NCI-H2081 (cell line): ENCODE measurements at regions not wholly inside any gene's neighbourhood (a gene's known extent, or its start where the extent isn't known, plus 50 kb on each side); places are given as distances from the start of the nearest gene placed in this dataset.

Source experiments
- DNase-seq, 2 experiments: peaks; one replicate each; lab custom pipeline; 2025; lab: John Stamatoyannopoulos, UW

GRCh38 chr16:86150641-86151238 lies 251.8 kb downstream of the IRF8 start:
- DNase-seq: no peak

GRCh38 chr16:86151239-86151851 lies 252.4 kb downstream of the IRF8 start:
- DNase-seq: no peak

- DNase-seq: no peak
Observed at GRCh38 chr16:86156155-86156554, 257.2 kb downstream of the IRF8 start.

- no peak for DNase-seq
Observed at GRCh38 chr16:86157616-86158247, 258.8 kb downstream of the IRF8 start.

GRCh38 chr16:86158688-86159360 lies 259.9 kb downstream of the IRF8 start:
- DNase-seq: no peak

GRCh38 chr16:86165479-86165878 lies 266.5 kb downstream of the IRF8 start:
- DNase-seq: no peak

- no peak for DNase-seq
Observed at GRCh38 chr16:86166414-86166813, 267.5 kb downstream of the IRF8 start.

GRCh38 chr16:86167061-86167460 lies 268.1 kb downstream of the IRF8 start:
- no peak for DNase-seq

GRCh38 chr16:86170720-86171119 lies 271.8 kb downstream of the IRF8 start:
- no peak for DNase-seq

- DNase-seq: no peak
Observed at GRCh38 chr16:86171329-86171728, 272.4 kb downstream of the IRF8 start.

- DNase-seq: no peak
Observed at GRCh38 chr16:86175816-86176215, 276.9 kb downstream of the IRF8 start.

GRCh38 chr16:86176462-86176861 lies 277.5 kb downstream of the IRF8 start:
- DNase-seq: no peak

GRCh38 chr16:86180244-86180643 lies 281.3 kb downstream of the IRF8 start:
- DNase-seq: no peak

- no peak for DNase-seq
Observed at GRCh38 chr16:86180780-86181179, 281.8 kb downstream of the IRF8 start.

GRCh38 chr16:86181526-86181925 lies 282.6 kb downstream of the IRF8 start:
- no peak for DNase-seq

- no peak for DNase-seq
Observed at GRCh38 chr16:86184185-86184584, 285.2 kb downstream of the IRF8 start.

GRCh38 chr16:86185089-86185488 lies 286.1 kb downstream of the IRF8 start:
- DNase-seq: no peak

GRCh38 chr16:86186313-86186712 lies 287.4 kb downstream of the IRF8 start:
- DNase-seq: no peak

- DNase-seq: no peak
Observed at GRCh38 chr16:86189934-86190333, 291.0 kb downstream of the IRF8 start.

- no peak for DNase-seq
Observed at GRCh38 chr16:86191663-86192062, 292.7 kb downstream of the IRF8 start.

GRCh38 chr16:86193528-86194193 lies 294.7 kb downstream of the IRF8 start:
- DNase-seq: no peak

- DNase-seq: no peak
Observed at GRCh38 chr16:86195863-86196630, 297.1 kb downstream of the IRF8 start.
